ELR (cell line): ENCODE measurements at regions not wholly inside any gene's neighbourhood (a gene's known extent, or its start where the extent isn't known, plus 50 kb on each side); places are given as distances from the start of the nearest gene placed in this dataset.

ENCODE experiments used
- DNase-seq: peaks from one replicate; pipeline ENCODE4 v3.0.0-alpha.2; 2015; ENCODE audit warnings: low read depth

GRCh38 chr17:77647531-77647930 lies 311.0 kb upstream of the TNRC6C start:
- no peak for DNase-seq

GRCh38 chr17:77649717-77650211 lies 308.7 kb upstream of the TNRC6C start:
- DNase-seq, result peak; percentile 56

GRCh38 chr17:77651988-77652387 lies 306.5 kb upstream of the TNRC6C start:
- no peak for DNase-seq

- DNase-seq, result no peak
These were observed 304.2 kb upstream of the TNRC6C start for GRCh38 chr17:77654296-77654695.

GRCh38 chr17:77654850-77655249 lies 303.7 kb upstream of the TNRC6C start:
- DNase-seq, result no peak

- no peak for DNase-seq
These were observed 302.4 kb upstream of the TNRC6C start for GRCh38 chr17:77656054-77656453.

GRCh38 chr17:77657839-77658238 lies 300.7 kb upstream of the TNRC6C start:
- DNase-seq, result no peak

GRCh38 chr17:77660524-77660923 lies 298.0 kb upstream of the TNRC6C start:
- DNase-seq, result no peak

GRCh38 chr17:77662833-77663232 lies 295.7 kb upstream of the TNRC6C start:
- no peak for DNase-seq

GRCh38 chr17:77664097-77664729 lies 294.3 kb upstream of the TNRC6C start:
- no peak for DNase-seq

- DNase-seq, result no peak
These were observed 292.7 kb upstream of the TNRC6C start for GRCh38 chr17:77665833-77666232.

GRCh38 chr17:77666462-77666861 lies 292.0 kb upstream of the TNRC6C start:
- no peak for DNase-seq

GRCh38 chr17:77666881-77667395 lies 291.6 kb upstream of the TNRC6C start:
- DNase-seq, result no peak

- no peak for DNase-seq
These were observed 291.0 kb upstream of the TNRC6C start for GRCh38 chr17:77667478-77667877.

- no peak for DNase-seq
These were observed 290.0 kb upstream of the TNRC6C start for GRCh38 chr17:77668518-77668917.

- no peak for DNase-seq
These were observed 288.3 kb upstream of the TNRC6C start for GRCh38 chr17:77670173-77670572.

GRCh38 chr17:77674358-77674757 lies 284.1 kb upstream of the TNRC6C start:
- DNase-seq, result no peak

- DNase-seq, result no peak
These were observed 283.1 kb upstream of the TNRC6C start for GRCh38 chr17:77675411-77675810.

GRCh38 chr17:77675816-77676215 lies 282.7 kb upstream of the TNRC6C start:
- no peak for DNase-seq

GRCh38 chr17:77676237-77676661 lies 282.3 kb upstream of the TNRC6C start:
- no peak for DNase-seq

GRCh38 chr17:77677211-77677610 lies 281.3 kb upstream of the TNRC6C start:
- no peak for DNase-seq

GRCh38 chr17:77677630-77678029 lies 280.9 kb upstream of the TNRC6C start:
- DNase-seq, result no peak

GRCh38 chr17:77679589-77679988 lies 278.9 kb upstream of the TNRC6C start:
- DNase-seq, result no peak

GRCh38 chr17:77681861-77682260 lies 276.6 kb upstream of the TNRC6C start:
- DNase-seq, result no peak
